GM12874 (cell line): ENCODE measurements at regions not wholly inside any gene's neighbourhood (a gene's known extent, or its start where the extent isn't known, plus 50 kb on each side); places are given as distances from the start of the nearest gene placed in this dataset.

Experiments used
- TF ChIP-seq, protein P1 (sequence below): IDR thresholded peaks from 2 replicates; pipeline ENCODE4 v1.5.1; 2011; ENCODE audit warnings: low read depth, mild to moderate bottlenecking, control low read depth, low read length, moderate library complexity; ENCODE audit not compliant: insufficient read depth

DNA sequence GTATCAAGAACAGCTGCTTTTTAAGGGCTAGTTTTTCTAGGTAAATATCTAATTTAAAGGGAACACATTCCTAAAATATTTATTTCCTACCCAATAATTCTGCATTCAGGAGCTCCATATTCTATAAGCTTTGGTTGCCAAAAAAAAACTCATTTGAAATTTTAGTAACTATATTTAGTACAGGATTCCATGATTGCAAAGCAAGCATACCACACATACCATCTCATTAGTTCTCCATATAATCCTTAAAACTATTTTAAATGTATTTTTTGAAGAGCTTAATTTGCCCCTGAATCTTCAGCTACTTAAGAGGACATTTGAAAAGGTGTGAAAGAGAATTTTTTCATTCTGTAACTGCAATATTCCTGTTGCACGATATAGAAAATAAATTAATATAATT is 877.0 kb downstream of the NR2F1-AS1 start:
- TF ChIP-seq, protein P1, sequence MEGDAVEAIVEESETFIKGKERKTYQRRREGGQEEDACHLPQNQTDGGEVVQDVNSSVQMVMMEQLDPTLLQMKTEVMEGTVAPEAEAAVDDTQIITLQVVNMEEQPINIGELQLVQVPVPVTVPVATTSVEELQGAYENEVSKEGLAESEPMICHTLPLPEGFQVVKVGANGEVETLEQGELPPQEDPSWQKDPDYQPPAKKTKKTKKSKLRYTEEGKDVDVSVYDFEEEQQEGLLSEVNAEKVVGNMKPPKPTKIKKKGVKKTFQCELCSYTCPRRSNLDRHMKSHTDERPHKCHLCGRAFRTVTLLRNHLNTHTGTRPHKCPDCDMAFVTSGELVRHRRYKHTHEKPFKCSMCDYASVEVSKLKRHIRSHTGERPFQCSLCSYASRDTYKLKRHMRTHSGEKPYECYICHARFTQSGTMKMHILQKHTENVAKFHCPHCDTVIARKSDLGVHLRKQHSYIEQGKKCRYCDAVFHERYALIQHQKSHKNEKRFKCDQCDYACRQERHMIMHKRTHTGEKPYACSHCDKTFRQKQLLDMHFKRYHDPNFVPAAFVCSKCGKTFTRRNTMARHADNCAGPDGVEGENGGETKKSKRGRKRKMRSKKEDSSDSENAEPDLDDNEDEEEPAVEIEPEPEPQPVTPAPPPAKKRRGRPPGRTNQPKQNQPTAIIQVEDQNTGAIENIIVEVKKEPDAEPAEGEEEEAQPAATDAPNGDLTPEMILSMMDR: no peak

DNA sequence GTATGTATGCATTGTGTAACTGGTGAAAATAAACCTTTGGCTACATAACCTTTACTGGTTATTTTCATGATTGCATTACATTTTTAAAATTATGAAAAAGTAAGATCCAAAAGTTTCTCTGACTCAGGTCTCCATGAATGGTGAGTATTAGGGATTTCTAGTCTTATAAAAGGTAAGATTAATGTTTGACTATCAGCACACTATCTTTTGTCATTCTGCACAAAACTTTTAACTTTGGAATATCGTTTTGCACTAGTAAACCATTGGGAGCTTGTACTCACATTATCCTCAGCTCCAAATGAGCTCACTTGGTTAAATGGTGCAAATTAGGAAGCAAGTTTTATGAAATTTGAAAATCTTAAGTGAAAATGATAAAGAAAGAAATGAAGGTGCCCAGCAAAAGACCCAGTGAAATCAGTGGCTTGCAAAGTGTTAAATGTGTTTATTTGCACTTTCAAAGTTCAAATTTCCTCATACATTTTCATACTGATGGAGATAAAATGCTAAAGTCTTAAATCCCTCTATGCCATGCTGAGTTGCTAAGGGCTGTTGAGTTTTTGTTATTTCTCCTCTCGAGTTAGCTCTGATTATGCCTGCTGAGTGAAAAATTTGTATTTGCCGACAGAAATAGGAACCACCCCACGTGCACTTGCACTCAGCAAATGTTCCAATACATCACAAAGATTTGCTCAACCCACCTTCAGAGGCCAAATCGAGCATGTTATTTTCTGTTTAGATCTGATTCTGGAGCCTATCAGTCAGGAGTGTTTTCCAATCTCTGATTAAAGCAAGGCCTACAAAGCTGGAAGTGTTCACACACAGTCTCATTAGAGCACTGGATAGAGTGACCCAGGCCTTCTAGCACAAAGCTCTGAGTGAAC is 885.7 kb downstream of the NR2F1-AS1 start:
- TF ChIP-seq, protein P1: no peak

- TF ChIP-seq, protein P1: no peak
These were observed 887.0 kb downstream of the NR2F1-AS1 start for GRCh38 chr5:92694067-92694466.

- TF ChIP-seq, protein P1: no peak
These were observed 892.9 kb downstream of the NR2F1-AS1 start for GRCh38 chr5:92687821-92688722.

DNA sequence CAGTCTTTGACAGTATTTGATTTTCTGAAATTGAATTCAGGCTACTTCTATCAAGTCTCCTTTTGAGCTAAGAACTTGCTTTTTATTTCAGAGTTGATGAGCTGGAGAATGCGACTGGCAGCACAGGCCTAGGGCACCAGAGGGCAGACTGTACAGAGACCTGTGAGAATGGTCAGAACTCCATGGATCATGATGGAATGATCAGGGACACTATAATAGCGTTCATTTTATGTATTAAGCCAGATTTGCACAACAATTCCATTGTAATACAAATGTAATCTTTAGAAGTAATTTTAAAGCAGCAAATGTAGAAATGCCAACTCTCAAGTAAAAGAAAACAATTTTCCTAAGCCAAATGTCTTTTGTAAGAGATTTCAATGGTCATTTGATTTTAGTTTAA is 902.4 kb downstream of the NR2F1-AS1 start:
- TF ChIP-seq, protein P1: no peak

- TF ChIP-seq, protein P1: no peak
These were observed 904.5 kb downstream of the NR2F1-AS1 start for GRCh38 chr5:92676215-92677165.
